OCI-LY3 (cell line): ENCODE measurements at regions not wholly inside any gene's neighbourhood (a gene's known extent, or its start where the extent isn't known, plus 50 kb on each side); places are given as distances from the start of the nearest gene placed in this dataset.
A peak's percentile ranks its signal among the peaks of the same experiment; 100 is the strongest.

ENCODE experiments used
- H2AFZ ChIP-seq: fragments of 200-600, 300-600 bp; shearing (Covaris generic); 2 replicates; pipeline ENCODE4 v1.6.0; 2014; ENCODE audit warnings: antibody characterized with exemption, low read depth, low read length
- H3K27ac ChIP-seq: fragments of 200-600, 300-600 bp; sonication (generic); 2 replicates; pipeline ENCODE4 v1.5.1; 2014; ENCODE audit warnings: mild to moderate bottlenecking, low read length, moderate library complexity, mixed read lengths
- H3K27me3 ChIP-seq: fragments of 200-600, 300-600 bp; sonication (generic); 2 replicates; pipeline ENCODE4 v1.6.1; 2014; ENCODE audit warnings: low read depth, low read length, mixed read lengths
- H3K36me3 ChIP-seq: fragments of 200-600, 300-600 bp; sonication (generic); replicated peaks from 2 replicates; pipeline ENCODE3; 2014; ENCODE audit warnings: low read depth, low read length, mixed read lengths
- H3K4me1 ChIP-seq: fragments of 300-600, 200-600 bp; sonication (generic); 2 replicates; pipeline ENCODE4 v1.6.1; 2014; ENCODE audit warnings: low read length, mixed read lengths
- H3K4me2 ChIP-seq: fragments of 200-600, 300-600 bp; sonication (generic); 2 replicates; pipeline ENCODE4 v1.6.1; 2014; ENCODE audit warnings: low read length, mixed read lengths
- H3K4me3 ChIP-seq: fragments of 300-600, 200-600 bp; sonication (generic); 2 replicates; pipeline ENCODE4 v1.5.1; 2014; ENCODE audit warnings: antibody characterized with exemption, mild to moderate bottlenecking, low read length, moderate library complexity
- H3K79me2 ChIP-seq: fragments of 300-600, 200-600 bp; shearing (Covaris generic); 2 replicates; pipeline ENCODE4 v1.6.1; 2014; ENCODE audit warnings: mild to moderate bottlenecking, low read length, mixed read lengths
- H3K9ac ChIP-seq: fragments of 300-600, 200-600 bp; shearing (Covaris generic); 2 replicates; pipeline ENCODE4 v1.6.0; 2014; ENCODE audit warnings: mild to moderate bottlenecking, low read length, moderate library complexity
- H3K9me3 ChIP-seq: fragments of 200-600, 300-600 bp; shearing (Covaris generic); 2 replicates; pipeline ENCODE4 v1.6.1; 2014; ENCODE audit warnings: low read length, mixed read lengths; ENCODE audit not compliant: insufficient read depth
- H4K20me1 ChIP-seq: fragments of 200-600, 300-600 bp; sonication (generic); 2 replicates; pipeline ENCODE4 v1.6.1; 2016; ENCODE audit warnings: low read length, mixed read lengths; ENCODE audit not compliant: insufficient read depth
- CTCF ChIP-seq: fragments of 200-600, 300-600 bp; sonication (generic); IDR thresholded peaks from 2 replicates; pipeline ENCODE4 v1.5.1; 2014; ENCODE audit warnings: antibody characterized with exemption, low read length, low read depth
- EZH2phosphoT487 ChIP-seq: fragments of 200-600 bp; shearing (Covaris generic); IDR thresholded peaks from 2 replicates; pipeline ENCODE4 v1.6.1; 2018; ENCODE audit warnings: antibody characterized with exemption, mixed run types, low read depth

- no peak overlapping the region for H3K9ac ChIP-seq
- H3K36me3 ChIP-seq, result peaks cover 2% of the 10 kb centered on the region
- no peak overlapping the region for H3K27ac ChIP-seq
- no peaks in the 10 kb centered on the region for H3K9me3 ChIP-seq
- no peaks in the 10 kb centered on the region for H3K79me2 ChIP-seq
- H2AFZ ChIP-seq, result no peak overlapping the region
- H4K20me1 ChIP-seq, result no peaks in the 10 kb centered on the region
- TF ChIP-seq EZH2phosphoT487 (no peak), CTCF (no peak)
- no peak overlapping the region for H3K4me2 ChIP-seq
- H3K27me3 ChIP-seq, result peaks cover 4% of the 10 kb centered on the region
- peaks cover 45% of the 10 kb centered on the region for H3K4me1 ChIP-seq
- H3K4me3 ChIP-seq, result no peak overlapping the region
Observed at GRCh38 chr15:70423267-70423666, 325.6 kb upstream of the TLE3 start.

- Histone ChIP-seq H3K4me1 (peaks cover 36% of the 10 kb centered on the region), H3K79me2 (no peaks in the 10 kb centered on the region), H3K36me3 (no peaks in the 10 kb centered on the region), H3K9me3 (no peaks in the 10 kb centered on the region), H2AFZ (no peak overlapping the region), H3K4me3 (no peak overlapping the region), H3K27me3 (peaks cover 13% of the 10 kb centered on the region), H4K20me1 (no peaks in the 10 kb centered on the region), H3K4me2 (no peak overlapping the region), H3K9ac (no peak overlapping the region), H3K27ac (no peak overlapping the region)
- no peak for TF ChIP-seq EZH2phosphoT487
- no peak for TF ChIP-seq CTCF
Observed at GRCh38 chr15:70422342-70422741, 324.6 kb upstream of the TLE3 start.

- no peak overlapping the region for H3K4me3 ChIP-seq
- 0 out of 2 replicates have a peak, but pooled peaks cover 5% of the 10 kb centered on the region for H3K9me3 ChIP-seq
- H3K79me2 ChIP-seq, result no peaks in the 10 kb centered on the region
- H3K9ac ChIP-seq, result no peak overlapping the region
- H3K4me2 ChIP-seq, result no peak overlapping the region
- no peak for TF ChIP-seq EZH2phosphoT487
- H3K4me1 ChIP-seq, result peaks cover 35% of the 10 kb centered on the region
- no peak overlapping the region for H2AFZ ChIP-seq
- no peaks in the 10 kb centered on the region for H4K20me1 ChIP-seq
- H3K27me3 ChIP-seq, result peaks cover 20% of the 10 kb centered on the region
- H3K27ac ChIP-seq, result no peak overlapping the region
- H3K36me3 ChIP-seq, result no peaks in the 10 kb centered on the region
Observed at GRCh38 chr15:70420948-70421482, 323.3 kb upstream of the TLE3 start.

- Histone ChIP-seq H3K9me3 (0 out of 2 replicates have a peak, but pooled peaks cover 5% of the 10 kb centered on the region), H2AFZ (no peak overlapping the region), H3K4me2 (peak overlapping the region; percentile 20), H4K20me1 (no peaks in the 10 kb centered on the region), H3K4me3 (no peak overlapping the region), H3K27ac (no peak overlapping the region), H3K9ac (no peak overlapping the region), H3K27me3 (peaks cover 21% of the 10 kb centered on the region), H3K79me2 (no peaks in the 10 kb centered on the region), H3K36me3 (no peaks in the 10 kb centered on the region), H3K4me1 (peaks cover 36% of the 10 kb centered on the region)
- TF ChIP-seq EZH2phosphoT487 (no peak), CTCF (no peak)
Observed at GRCh38 chr15:70420086-70420947, 322.6 kb upstream of the TLE3 start.
